ENCODE measurements at regions not wholly inside any gene's neighbourhood (a gene's known extent, or its start where the extent isn't known, plus 50 kb on each side); places are given as distances from the start of the nearest gene placed in this dataset.

GRCh38 chr10:89829262-89829886 lies 128.0 kb downstream of the KIF20B start:
- no peak for DNase-seq (ENCODE audit: low read depth)

- DNase-seq (ENCODE audit: low read depth): no peak
Observed at GRCh38 chr10:89829887-89830269, 128.5 kb downstream of the KIF20B start.

- no peak for DNase-seq (ENCODE audit: low read depth)
Observed at GRCh38 chr10:89830624-89831023, 129.2 kb downstream of the KIF20B start.

GRCh38 chr10:89836840-89837164 lies 135.4 kb downstream of the KIF20B start:
- DNase-seq (ENCODE audit: low read depth): no peak

GRCh38 chr10:89837165-89838043 lies 136.0 kb downstream of the KIF20B start:
- peak; percentile 10 for DNase-seq (ENCODE audit: low read depth)

- no peak for DNase-seq (ENCODE audit: low read depth)
Observed at GRCh38 chr10:89838044-89838615, 136.7 kb downstream of the KIF20B start.

GRCh38 chr10:89845541-89846280 lies 144.3 kb downstream of the KIF20B start:
- DNase-seq (ENCODE audit: low read depth): no peak

- DNase-seq (ENCODE audit: low read depth): no peak
Observed at GRCh38 chr10:89846281-89846630, 144.9 kb downstream of the KIF20B start.

- no peak for DNase-seq (ENCODE audit: low read depth)
Observed at GRCh38 chr10:89846786-89847185, 145.4 kb downstream of the KIF20B start.

- no peak for DNase-seq (ENCODE audit: low read depth)
Observed at GRCh38 chr10:89852872-89853271, 151.5 kb downstream of the KIF20B start.

- no peak for DNase-seq (ENCODE audit: low read depth)
Observed at GRCh38 chr10:89853781-89854191, 152.4 kb downstream of the KIF20B start.

GRCh38 chr10:89857431-89858042 lies 156.1 kb downstream of the KIF20B start:
- DNase-seq (ENCODE audit: low read depth): no peak

GRCh38 chr10:89861199-89861573 lies 159.8 kb downstream of the KIF20B start:
- DNase-seq (ENCODE audit: low read depth): no peak

GRCh38 chr10:89861584-89862301 lies 160.4 kb downstream of the KIF20B start:
- no peak for DNase-seq (ENCODE audit: low read depth)

- no peak for DNase-seq (ENCODE audit: low read depth)
Observed at GRCh38 chr10:89867964-89868363, 166.6 kb downstream of the KIF20B start.

GRCh38 chr10:89869180-89869579 lies 167.8 kb downstream of the KIF20B start:
- DNase-seq (ENCODE audit: low read depth): no peak

GRCh38 chr10:89869592-89870156 lies 168.3 kb downstream of the KIF20B start:
- DNase-seq (ENCODE audit: low read depth): no peak

- no peak for DNase-seq (ENCODE audit: low read depth)
Observed at GRCh38 chr10:89870936-89871335, 169.5 kb downstream of the KIF20B start.

GRCh38 chr10:89873055-89873454 lies 171.7 kb downstream of the KIF20B start:
- no peak for DNase-seq (ENCODE audit: low read depth)

GRCh38 chr10:89875557-89875956 lies 174.2 kb downstream of the KIF20B start:
- no peak for DNase-seq (ENCODE audit: low read depth)

GRCh38 chr10:89879121-89879520 lies 177.7 kb downstream of the KIF20B start:
- no peak for DNase-seq (ENCODE audit: low read depth)
